ENCODE measurements at regions not wholly inside any gene's neighbourhood (a gene's known extent, or its start where the extent isn't known, plus 50 kb on each side); places are given as distances from the start of the nearest gene placed in this dataset.

GRCh38 chr2:66084948-66085590 is 349.9 kb upstream of the MEIS1 start:
- Histone ChIP-seq H3K27me3 (peaks cover 3% of the 10 kb centered on the region), H3K4me3 (ENCODE audit: low read depth in 1 of 2, low read length in 1 of 2) (no peak overlapping the region), H3K27ac (no peak overlapping the region), H3K9me3 (no peaks in the 10 kb centered on the region), H3K36me3 (no peaks in the 10 kb centered on the region), H3K4me1 (ENCODE audit: control insufficient read depth in 1 of 2, insufficient read depth in 1 of 2, low read depth in 1 of 2, low read length in 1 of 2) (no peaks in the 10 kb centered on the region)
- TF ChIP-seq, protein P1, sequence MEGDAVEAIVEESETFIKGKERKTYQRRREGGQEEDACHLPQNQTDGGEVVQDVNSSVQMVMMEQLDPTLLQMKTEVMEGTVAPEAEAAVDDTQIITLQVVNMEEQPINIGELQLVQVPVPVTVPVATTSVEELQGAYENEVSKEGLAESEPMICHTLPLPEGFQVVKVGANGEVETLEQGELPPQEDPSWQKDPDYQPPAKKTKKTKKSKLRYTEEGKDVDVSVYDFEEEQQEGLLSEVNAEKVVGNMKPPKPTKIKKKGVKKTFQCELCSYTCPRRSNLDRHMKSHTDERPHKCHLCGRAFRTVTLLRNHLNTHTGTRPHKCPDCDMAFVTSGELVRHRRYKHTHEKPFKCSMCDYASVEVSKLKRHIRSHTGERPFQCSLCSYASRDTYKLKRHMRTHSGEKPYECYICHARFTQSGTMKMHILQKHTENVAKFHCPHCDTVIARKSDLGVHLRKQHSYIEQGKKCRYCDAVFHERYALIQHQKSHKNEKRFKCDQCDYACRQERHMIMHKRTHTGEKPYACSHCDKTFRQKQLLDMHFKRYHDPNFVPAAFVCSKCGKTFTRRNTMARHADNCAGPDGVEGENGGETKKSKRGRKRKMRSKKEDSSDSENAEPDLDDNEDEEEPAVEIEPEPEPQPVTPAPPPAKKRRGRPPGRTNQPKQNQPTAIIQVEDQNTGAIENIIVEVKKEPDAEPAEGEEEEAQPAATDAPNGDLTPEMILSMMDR (IDR thresholded peaks at IDR 0.05), result no peak

DNA sequence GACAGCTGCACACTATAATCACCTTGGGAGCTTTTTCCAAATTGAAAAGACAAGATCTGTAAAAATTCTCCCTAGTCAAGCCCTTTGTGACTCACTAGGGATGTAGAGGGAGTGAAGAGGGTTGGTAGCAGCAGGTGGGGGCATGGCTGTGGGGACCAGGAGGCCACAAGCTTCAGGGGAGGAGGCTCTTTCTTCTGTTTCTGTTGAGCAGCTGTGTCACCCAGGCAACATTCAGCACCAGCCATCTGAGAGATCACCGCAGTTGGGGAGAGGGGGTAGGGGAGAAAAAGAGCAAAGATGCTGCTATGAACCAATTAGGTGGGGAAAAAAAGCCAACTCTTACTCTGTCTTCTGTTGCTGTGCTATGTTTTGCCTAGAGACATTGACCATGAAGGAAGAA is 352.3 kb upstream of the MEIS1 start:
- H3K36me3 ChIP-seq, result no peaks in the 10 kb centered on the region
- H3K27me3 ChIP-seq, result peaks cover 6% of the 10 kb centered on the region
- H3K4me1 ChIP-seq (ENCODE audit: control insufficient read depth in 1 of 2, insufficient read depth in 1 of 2, low read depth in 1 of 2, low read length in 1 of 2), result no peaks in the 10 kb centered on the region
- H3K4me3 ChIP-seq (ENCODE audit: low read depth in 1 of 2, low read length in 1 of 2), result no peak overlapping the region
- TF ChIP-seq, protein P1 (IDR thresholded peaks at IDR 0.05), result no peak
- H3K9me3 ChIP-seq, result no peaks in the 10 kb centered on the region
- H3K27ac ChIP-seq, result no peak overlapping the region

- Histone ChIP-seq H3K4me3 (ENCODE audit: low read depth in 1 of 2, low read length in 1 of 2) (no peak overlapping the region), H3K4me1 (ENCODE audit: control insufficient read depth in 1 of 2, insufficient read depth in 1 of 2, low read depth in 1 of 2, low read length in 1 of 2) (no peaks in the 10 kb centered on the region), H3K36me3 (no peaks in the 10 kb centered on the region), H3K27ac (no peak overlapping the region), H3K27me3 (peaks cover 6% of the 10 kb centered on the region), H3K9me3 (no peaks in the 10 kb centered on the region)
- TF ChIP-seq, protein P1 (IDR thresholded peaks at IDR 0.05), result no peak
Observed at GRCh38 chr2:66080127-66080526, 354.8 kb upstream of the MEIS1 start.

DNA sequence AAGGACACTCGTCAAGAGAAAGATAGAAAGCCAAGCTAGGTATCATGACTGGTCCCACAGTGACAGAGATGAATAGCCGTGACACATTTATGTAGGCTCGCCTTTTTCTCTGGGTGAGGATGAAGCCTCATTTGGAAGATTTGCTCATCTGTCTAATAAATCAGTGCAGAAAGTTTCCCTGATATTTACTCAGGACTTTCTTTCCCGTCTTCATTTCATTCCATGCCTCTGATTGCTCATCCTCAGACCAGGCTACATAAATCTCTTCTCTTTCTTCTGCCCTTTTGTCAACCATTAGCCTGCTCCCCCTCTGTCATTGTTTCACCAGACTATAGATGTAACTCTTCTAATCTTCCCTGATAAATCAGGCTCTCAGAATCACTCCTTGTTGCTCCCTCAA is 361.8 kb upstream of the MEIS1 start:
- H3K4me3 ChIP-seq (ENCODE audit: low read depth in 1 of 2, low read length in 1 of 2), result no peak overlapping the region
- H3K9me3 ChIP-seq, result no peaks in the 10 kb centered on the region
- H3K4me1 ChIP-seq (ENCODE audit: control insufficient read depth in 1 of 2, insufficient read depth in 1 of 2, low read depth in 1 of 2, low read length in 1 of 2), result no peaks in the 10 kb centered on the region
- H3K27ac ChIP-seq, result no peak overlapping the region
- no peaks in the 10 kb centered on the region for H3K36me3 ChIP-seq
- no peaks in the 10 kb centered on the region for H3K27me3 ChIP-seq
- TF ChIP-seq, protein P1 (IDR thresholded peaks at IDR 0.05), result no peak

GRCh38 chr2:66070721-66071602 is 364.0 kb upstream of the MEIS1 start:
- H3K4me1 ChIP-seq (ENCODE audit: control insufficient read depth in 1 of 2, insufficient read depth in 1 of 2, low read depth in 1 of 2, low read length in 1 of 2), result no peaks in the 10 kb centered on the region
- no peaks in the 10 kb centered on the region for H3K9me3 ChIP-seq
- TF ChIP-seq, protein P1 (IDR thresholded peaks at IDR 0.05), result no peak
- no peaks in the 10 kb centered on the region for H3K36me3 ChIP-seq
- H3K27ac ChIP-seq, result no peak overlapping the region
- H3K27me3 ChIP-seq, result no peaks in the 10 kb centered on the region
- H3K4me3 ChIP-seq (ENCODE audit: low read depth in 1 of 2, low read length in 1 of 2), result no peak overlapping the region
